ENCODE measurements at regions not wholly inside any gene's neighbourhood (a gene's known extent, or its start where the extent isn't known, plus 50 kb on each side); places are given as distances from the start of the nearest gene placed in this dataset.

GRCh38 chr3:147729641-147730040 is 320.5 kb downstream of the ZIC1 start:
- no peak for DNase-seq (ENCODE audit: low read depth in 1 of 2, low spot score in 1 of 2)
- TF ChIP-seq GABPA (IDR thresholded peaks at IDR 0.05; ENCODE audit: low read depth), result no peak
- no peak for TF ChIP-seq CTCF (IDR thresholded peaks at IDR 0.05; ENCODE audit: insufficient read depth, low read length)
- no peak for TF ChIP-seq SPI1 (IDR thresholded peaks at IDR 0.05; ENCODE audit: borderline replicate concordance, low read depth)
- TF ChIP-seq POLR2AphosphoS5 (IDR thresholded peaks at IDR 0.05; ENCODE audit: low read depth), result no peak
- TF ChIP-seq REST (IDR thresholded peaks at IDR 0.05; ENCODE audit: insufficient replicate concordance, low read depth), result no peak
- no peak overlapping the region for H3K4me3 ChIP-seq (replicated peaks; ENCODE audit: insufficient read depth, low read length)
- no peak overlapping the region for H3K27ac ChIP-seq (replicated peaks)
- H3K27me3 ChIP-seq (ENCODE audit: insufficient read depth, poor library complexity, severe bottlenecking), result no peaks in the 10 kb centered on the region

- Histone ChIP-seq H3K27ac (replicated peaks) (no peak overlapping the region), H3K27me3 (ENCODE audit: insufficient read depth, poor library complexity, severe bottlenecking) (no peaks in the 10 kb centered on the region), H3K4me3 (replicated peaks; ENCODE audit: insufficient read depth, low read length) (no peak overlapping the region)
- TF ChIP-seq REST (IDR thresholded peaks at IDR 0.05; ENCODE audit: insufficient replicate concordance, low read depth) (no peak), GABPA (IDR thresholded peaks at IDR 0.05; ENCODE audit: low read depth) (no peak), SPI1 (IDR thresholded peaks at IDR 0.05; ENCODE audit: borderline replicate concordance, low read depth) (no peak), POLR2AphosphoS5 (IDR thresholded peaks at IDR 0.05; ENCODE audit: low read depth) (no peak), CTCF (IDR thresholded peaks at IDR 0.05; ENCODE audit: insufficient read depth, low read length) (no peak)
- DNase-seq (ENCODE audit: low read depth in 1 of 2, low spot score in 1 of 2), result no peak
These were observed 321.1 kb downstream of the ZIC1 start for GRCh38 chr3:147730284-147730683.

GRCh38 chr3:147733217-147733616 is 324.1 kb downstream of the ZIC1 start:
- DNase-seq (ENCODE audit: low read depth in 1 of 2, low spot score in 1 of 2), result no peak
- Histone ChIP-seq H3K4me3 (replicated peaks; ENCODE audit: insufficient read depth, low read length) (no peak overlapping the region), H3K27ac (replicated peaks) (no peak overlapping the region), H3K27me3 (ENCODE audit: insufficient read depth, poor library complexity, severe bottlenecking) (no peaks in the 10 kb centered on the region)
- TF ChIP-seq REST (IDR thresholded peaks at IDR 0.05; ENCODE audit: insufficient replicate concordance, low read depth) (no peak), GABPA (IDR thresholded peaks at IDR 0.05; ENCODE audit: low read depth) (no peak), SPI1 (IDR thresholded peaks at IDR 0.05; ENCODE audit: borderline replicate concordance, low read depth) (no peak), POLR2AphosphoS5 (IDR thresholded peaks at IDR 0.05; ENCODE audit: low read depth) (no peak), CTCF (IDR thresholded peaks at IDR 0.05; ENCODE audit: insufficient read depth, low read length) (no peak)

Data from HL-60 (cell line).